RWPE2 (cell line): ENCODE measurements at regions not wholly inside any gene's neighbourhood (a gene's known extent, or its start where the extent isn't known, plus 50 kb on each side); places are given as distances from the start of the nearest gene placed in this dataset.
"Not testable (repeated sequence)": the region's sequence is repeated elsewhere in the genome, so short reads cannot be mapped to it uniquely, and the experiment has no call there.

ENCODE experiments used
- ATAC-seq: fragments of 200-7000 bp; cut with Tn5 transposase; 3 replicates; pipeline ENCODE4 v1.9.1; 2021; ENCODE audit warnings: low read depth
- DNase-seq: peaks from one replicate; pipeline ENCODE4 v3.0.0-alpha.2; 2020; ENCODE audit warnings: low spot score
- H3K27ac ChIP-seq: fragments of 450-650 bp; 2 replicates; pipeline ENCODE4 v1.5.1; 2017; ENCODE audit warnings: mild to moderate bottlenecking; ENCODE audit not compliant: poor library complexity, severe bottlenecking
- H3K27me3 ChIP-seq: fragments of 250-450 bp; sonication (Bioruptor Pico); 2 replicates; pipeline ENCODE4 v1.5.1; 2021; ENCODE audit warnings: mild to moderate bottlenecking, moderate library complexity; ENCODE audit not compliant: insufficient read depth, poor library complexity, severe bottlenecking
- H3K36me3 ChIP-seq: fragments of 250-450 bp; sonication (Bioruptor Pico); 2 replicates; pipeline ENCODE4 v1.5.1; 2020; ENCODE audit warnings: low read depth, mild to moderate bottlenecking, moderate library complexity
- H3K4me1 ChIP-seq: fragments of 250-450 bp; sonication (Bioruptor Pico); 2 replicates; pipeline ENCODE4 v1.5.1; 2021; ENCODE audit warnings: mild to moderate bottlenecking, moderate library complexity; ENCODE audit not compliant: insufficient read depth, poor library complexity, severe bottlenecking
- H3K4me3 ChIP-seq: fragments of 250-450 bp; sonication (Bioruptor Pico); 2 replicates; pipeline ENCODE4 v1.5.1; 2021; ENCODE audit warnings: mild to moderate bottlenecking, moderate library complexity; ENCODE audit not compliant: severe bottlenecking
- H3K9me3 ChIP-seq: fragments of 250-450 bp; sonication (Bioruptor Pico); 2 replicates; pipeline ENCODE4 v1.5.1; 2021; ENCODE audit warnings: mild to moderate bottlenecking, moderate library complexity; ENCODE audit not compliant: severe bottlenecking
- TF ChIP-seq, protein P1 (sequence below): fragments of 450-650 bp; IDR thresholded peaks from one replicate; pipeline ENCODE4 v1.5.1; 2017; ENCODE audit warnings: mild to moderate bottlenecking, moderate library complexity; ENCODE audit not compliant: poor library complexity, severe bottlenecking

GRCh38 chr6:84825461-84825860 lies 61.1 kb upstream of the TBX18 start:
- TF ChIP-seq, protein P1, sequence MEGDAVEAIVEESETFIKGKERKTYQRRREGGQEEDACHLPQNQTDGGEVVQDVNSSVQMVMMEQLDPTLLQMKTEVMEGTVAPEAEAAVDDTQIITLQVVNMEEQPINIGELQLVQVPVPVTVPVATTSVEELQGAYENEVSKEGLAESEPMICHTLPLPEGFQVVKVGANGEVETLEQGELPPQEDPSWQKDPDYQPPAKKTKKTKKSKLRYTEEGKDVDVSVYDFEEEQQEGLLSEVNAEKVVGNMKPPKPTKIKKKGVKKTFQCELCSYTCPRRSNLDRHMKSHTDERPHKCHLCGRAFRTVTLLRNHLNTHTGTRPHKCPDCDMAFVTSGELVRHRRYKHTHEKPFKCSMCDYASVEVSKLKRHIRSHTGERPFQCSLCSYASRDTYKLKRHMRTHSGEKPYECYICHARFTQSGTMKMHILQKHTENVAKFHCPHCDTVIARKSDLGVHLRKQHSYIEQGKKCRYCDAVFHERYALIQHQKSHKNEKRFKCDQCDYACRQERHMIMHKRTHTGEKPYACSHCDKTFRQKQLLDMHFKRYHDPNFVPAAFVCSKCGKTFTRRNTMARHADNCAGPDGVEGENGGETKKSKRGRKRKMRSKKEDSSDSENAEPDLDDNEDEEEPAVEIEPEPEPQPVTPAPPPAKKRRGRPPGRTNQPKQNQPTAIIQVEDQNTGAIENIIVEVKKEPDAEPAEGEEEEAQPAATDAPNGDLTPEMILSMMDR, result no peak
- Histone ChIP-seq H3K4me3 (no peak overlapping the region), H3K4me1 (peaks cover 12% of the 10 kb centered on the region), H3K27ac (peak overlapping the region; percentile 37), H3K27me3 (no peaks in the 10 kb centered on the region), H3K36me3 (no peaks in the 10 kb centered on the region), H3K9me3 (no peaks in the 10 kb centered on the region)
- DNase-seq (peak; percentile 59), ATAC-seq (peak; percentile 97)

GRCh38 chr6:84821314-84821713 lies 56.9 kb upstream of the TBX18 start:
- not testable (repeated sequence) for ATAC-seq, H3K9me3 ChIP-seq, H3K4me3 ChIP-seq, H3K27ac ChIP-seq, H3K36me3 ChIP-seq, H3K27me3 ChIP-seq, DNase-seq
- peaks cover 12% of the 10 kb centered on the region for H3K4me1 ChIP-seq

- ATAC-seq (no peak), DNase-seq (no peak)
- H3K9me3 ChIP-seq, result no peaks in the 10 kb centered on the region
- H3K27ac ChIP-seq, result no peak overlapping the region
- no peaks in the 10 kb centered on the region for H3K36me3 ChIP-seq
- H3K4me1 ChIP-seq, result peaks cover under 1% of the 10 kb centered on the region
- no peaks in the 10 kb centered on the region for H3K27me3 ChIP-seq
- H3K4me3 ChIP-seq, result no peak overlapping the region
- TF ChIP-seq, protein P1, result no peak
Observed at GRCh38 chr6:84816741-84817140, 52.3 kb upstream of the TBX18 start.

GRCh38 chr6:84815896-84816735 lies 51.7 kb upstream of the TBX18 start:
- no peaks in the 10 kb centered on the region for H3K27me3 ChIP-seq
- peaks cover 7% of the 10 kb centered on the region for H3K4me1 ChIP-seq
- no peak for DNase-seq
- H3K9me3 ChIP-seq, result no peaks in the 10 kb centered on the region
- no peak overlapping the region for H3K27ac ChIP-seq
- no peak overlapping the region for H3K4me3 ChIP-seq
- no peaks in the 10 kb centered on the region for H3K36me3 ChIP-seq
- TF ChIP-seq, protein P1, result no peak
- no peak for ATAC-seq
